Stimulated activated CD4-positive, alpha-beta T cell treated with anti-CD3 and anti-CD28 coated beads, TNF-alpha, amount 100 ng/mL, for 24 hours (primary cell): ENCODE measurements at regions not wholly inside any gene's neighbourhood (a gene's known extent, or its start where the extent isn't known, plus 50 kb on each side); places are given as distances from the start of the nearest gene placed in this dataset.

Experiments
- DNase-seq, 3 experiments: peaks; one replicate each; pipeline ENCODE4 v3.0.0-alpha.2; 2020; ENCODE audit warnings: low read depth in 3 of 3

DNA sequence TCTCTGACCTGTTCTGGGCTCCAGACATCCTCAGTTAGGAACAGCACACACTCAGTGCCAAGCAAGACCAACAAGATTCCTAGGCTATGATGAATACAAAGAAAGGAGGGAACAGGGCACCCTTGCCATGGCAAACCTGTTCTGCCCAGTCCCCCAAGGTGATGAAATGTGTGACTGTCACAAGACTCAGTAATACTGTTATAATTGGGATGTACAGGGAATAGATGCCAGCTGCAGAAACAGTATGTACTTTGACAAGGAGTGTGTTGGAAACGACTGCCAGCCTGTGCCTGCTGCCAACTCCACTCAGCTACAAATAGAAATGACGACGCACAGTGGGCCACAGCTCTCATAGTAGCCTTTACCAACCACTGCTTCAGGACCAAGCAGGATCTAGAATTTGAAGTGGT is 453.0 kb downstream of the EFNA5 start:
- no peak for DNase-seq

DNA sequence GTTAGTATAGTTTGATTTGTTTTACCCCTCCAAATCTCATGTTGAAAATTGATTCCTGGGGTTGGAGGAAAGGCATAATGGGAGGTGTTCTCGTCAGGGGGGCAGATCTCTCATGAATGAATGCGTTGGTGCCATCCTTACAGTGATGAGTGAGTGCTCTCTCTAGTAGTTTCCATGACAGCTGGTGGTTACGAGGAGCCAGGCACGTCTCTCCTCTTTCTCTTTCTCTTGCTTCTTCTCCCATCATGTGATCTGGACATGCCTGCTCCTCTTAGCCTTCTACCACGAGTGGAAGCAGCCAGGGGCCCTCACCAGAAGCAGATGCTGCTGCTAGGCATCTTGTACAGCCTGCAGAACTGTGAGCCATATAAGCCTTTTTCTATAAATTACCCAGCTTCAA is 454.1 kb downstream of the EFNA5 start:
- DNase-seq: no peak

DNA sequence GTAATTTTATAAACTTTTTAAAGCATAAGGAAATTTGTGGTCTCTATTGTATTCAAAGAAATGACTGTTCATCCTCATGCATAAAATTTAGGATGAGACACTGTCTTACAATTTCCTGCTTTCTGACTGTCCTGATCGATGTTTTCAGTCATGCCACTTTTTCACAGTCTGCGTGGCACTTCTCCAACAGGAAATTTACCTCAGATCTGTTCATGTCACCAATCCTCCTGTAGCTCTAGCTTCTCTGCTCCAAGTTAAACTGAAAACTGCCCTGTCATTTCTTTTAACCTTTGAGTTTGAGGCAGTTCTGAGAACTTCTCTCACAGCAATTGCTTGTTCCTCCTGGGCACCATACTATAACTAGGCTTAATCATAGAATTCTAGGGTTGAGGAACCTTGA is 455.1 kb downstream of the EFNA5 start:
- DNase-seq: no peak

DNA sequence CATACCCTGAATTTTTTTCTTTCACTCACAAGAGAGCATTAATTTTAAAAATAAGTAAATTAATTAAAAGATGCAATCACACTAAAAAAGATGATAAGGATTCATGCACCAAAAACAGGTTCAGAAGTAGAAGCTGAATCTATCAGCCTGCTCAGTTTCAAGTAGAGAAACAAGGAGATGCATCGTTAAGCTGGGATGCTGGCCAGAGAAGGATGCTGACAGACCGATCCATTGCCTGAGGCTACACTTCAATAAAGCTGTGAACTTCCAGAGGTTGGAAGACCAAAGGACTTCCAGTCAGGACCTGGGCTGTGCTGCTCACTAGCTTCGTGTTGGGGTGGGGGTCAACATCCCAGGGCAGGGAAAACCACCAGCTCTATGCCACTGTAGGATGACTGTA is 457.7 kb downstream of the EFNA5 start:
- no peak for DNase-seq

DNA sequence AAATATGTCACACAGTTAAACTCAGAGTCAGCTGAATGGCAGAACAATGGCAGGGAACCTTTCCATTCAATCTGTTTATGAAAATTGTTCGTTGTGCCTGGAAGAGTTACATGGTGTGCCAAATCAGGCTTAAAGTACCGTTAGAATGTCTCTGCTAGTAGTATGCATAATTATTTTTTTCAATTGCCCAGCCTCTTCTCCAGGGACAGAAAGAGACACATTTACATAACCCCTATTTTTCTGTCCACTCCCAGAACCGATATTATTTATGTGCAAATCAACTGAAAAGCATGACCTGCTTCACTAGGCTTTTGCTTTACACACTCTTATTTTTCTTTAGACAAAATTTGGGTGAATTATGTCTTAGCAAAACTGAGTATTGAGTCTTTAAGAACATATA is 459.1 kb downstream of the EFNA5 start:
- DNase-seq: no peak

DNA sequence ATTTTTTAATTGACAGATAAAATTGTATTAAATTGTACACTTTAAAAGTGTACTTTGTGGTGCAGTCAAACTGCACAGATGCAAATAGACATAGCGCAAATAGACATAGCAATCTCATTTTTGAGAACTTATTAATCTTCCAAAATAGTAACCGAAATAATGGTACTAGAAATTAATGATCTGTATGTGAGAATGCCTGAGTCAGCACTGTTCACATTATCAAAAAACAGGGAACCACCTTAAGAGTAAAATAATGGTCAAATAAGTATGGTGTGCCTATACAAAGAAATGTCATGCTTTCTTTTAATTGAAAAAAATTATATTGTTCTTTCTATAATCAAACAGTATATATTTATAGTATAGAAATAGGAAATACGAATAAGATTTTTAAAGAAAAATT is 461.9 kb downstream of the EFNA5 start:
- no peak for DNase-seq

DNA sequence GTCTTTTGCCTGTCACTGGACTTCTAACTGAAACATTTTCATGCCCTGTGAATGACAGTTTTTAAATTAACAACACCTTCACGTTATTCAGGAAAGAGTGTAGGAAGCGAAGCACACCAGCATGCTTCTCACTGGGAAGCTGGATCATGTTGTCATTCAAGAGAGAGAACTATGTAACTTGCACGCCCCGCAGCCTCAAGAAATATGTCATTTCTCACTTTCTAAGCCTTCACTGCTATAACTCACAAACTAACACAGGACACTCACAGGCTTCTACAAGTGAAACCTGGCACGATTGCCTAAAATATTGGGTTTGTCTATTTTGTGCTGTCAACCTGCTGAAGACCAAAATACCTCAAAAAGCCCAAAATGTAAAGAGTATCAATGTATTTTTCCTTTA is 466.3 kb downstream of the EFNA5 start:
- DNase-seq: no peak

DNA sequence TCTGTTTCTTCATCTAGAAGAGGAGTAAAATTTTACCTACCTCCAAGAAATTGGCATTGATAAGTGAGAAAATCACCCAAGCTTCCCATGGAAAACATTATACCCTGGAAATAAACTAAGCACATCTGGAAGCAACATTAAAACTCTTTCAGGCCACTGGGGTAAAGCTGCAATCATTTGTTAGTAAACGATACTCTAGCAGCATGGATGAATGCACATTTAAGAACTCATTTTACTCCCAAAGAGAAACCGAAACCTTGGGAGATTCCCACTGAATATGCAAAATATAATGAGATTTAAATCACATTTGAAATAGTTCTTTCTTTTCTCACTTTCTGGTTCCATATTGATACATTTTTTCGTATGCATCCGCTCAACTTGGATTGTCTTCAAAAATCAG is 467.5 kb downstream of the EFNA5 start:
- DNase-seq: no peak

DNA sequence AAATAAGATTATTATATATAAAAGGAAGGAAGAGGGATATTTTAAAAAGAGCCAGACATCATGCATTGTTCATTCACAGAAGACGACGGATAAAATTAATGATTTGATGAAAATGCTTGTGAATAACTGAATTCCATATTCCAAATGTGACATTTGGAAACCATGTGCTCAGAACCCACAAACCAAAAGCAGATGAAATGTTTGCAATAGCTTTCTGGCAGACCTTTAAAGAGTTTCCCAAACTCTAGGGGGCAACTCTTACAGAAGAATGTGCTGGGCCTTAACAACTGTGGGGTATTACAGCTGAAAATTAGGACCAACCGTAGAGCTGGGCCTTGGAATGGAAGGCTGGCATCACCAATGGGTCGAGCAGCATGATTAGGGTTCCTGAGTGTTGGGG is 471.0 kb downstream of the EFNA5 start:
- no peak for DNase-seq

DNA sequence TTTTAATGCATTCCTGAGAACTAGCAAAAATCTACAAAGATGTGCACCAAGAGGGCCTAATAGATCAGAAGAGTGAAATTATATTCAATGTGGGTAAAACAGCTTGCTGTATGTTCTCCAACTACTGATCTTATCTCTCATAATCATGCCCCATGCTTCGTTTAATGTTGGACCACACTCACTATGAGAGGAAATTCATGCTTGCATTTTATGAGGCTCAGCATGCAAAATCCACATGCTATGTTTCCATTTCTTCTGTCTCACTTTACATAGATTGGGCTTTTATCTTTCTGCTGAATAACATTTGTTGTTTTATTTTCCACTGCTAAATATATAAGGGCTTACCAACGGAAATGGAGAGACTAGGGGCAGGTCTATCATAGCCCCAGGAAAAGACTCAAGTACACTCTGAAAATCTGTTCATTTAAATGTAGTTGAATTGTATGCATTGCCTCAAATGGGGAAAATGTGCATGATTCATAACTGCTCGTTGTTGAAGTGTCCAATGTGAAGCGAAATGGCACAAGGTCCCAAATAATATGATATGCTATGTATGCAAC is 474.2 kb downstream of the EFNA5 start:
- no peak for DNase-seq

DNA sequence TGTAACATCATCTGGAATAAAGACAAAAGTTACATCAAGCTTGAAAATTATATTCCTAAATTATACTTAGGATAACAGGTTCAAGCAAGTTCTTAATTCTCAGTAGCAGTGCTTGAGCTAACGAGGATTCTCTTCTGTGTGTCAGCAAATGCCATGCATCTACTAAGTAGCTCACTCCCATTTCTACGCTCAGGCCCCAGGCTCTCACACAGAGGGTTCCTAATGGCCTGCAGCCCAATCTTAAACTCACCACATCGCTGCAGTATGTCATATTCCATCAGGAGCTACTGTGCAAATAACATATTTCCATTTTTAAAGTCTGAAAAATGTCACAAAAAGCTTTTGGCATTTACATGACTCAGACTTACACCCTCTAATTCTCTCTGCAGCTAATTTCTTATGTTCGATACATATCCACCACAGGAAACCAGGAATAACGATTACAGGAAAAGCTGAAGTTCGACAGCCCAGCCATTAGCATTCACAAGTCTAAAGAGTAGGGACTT is 474.8 kb downstream of the EFNA5 start:
- no peak for DNase-seq

DNA sequence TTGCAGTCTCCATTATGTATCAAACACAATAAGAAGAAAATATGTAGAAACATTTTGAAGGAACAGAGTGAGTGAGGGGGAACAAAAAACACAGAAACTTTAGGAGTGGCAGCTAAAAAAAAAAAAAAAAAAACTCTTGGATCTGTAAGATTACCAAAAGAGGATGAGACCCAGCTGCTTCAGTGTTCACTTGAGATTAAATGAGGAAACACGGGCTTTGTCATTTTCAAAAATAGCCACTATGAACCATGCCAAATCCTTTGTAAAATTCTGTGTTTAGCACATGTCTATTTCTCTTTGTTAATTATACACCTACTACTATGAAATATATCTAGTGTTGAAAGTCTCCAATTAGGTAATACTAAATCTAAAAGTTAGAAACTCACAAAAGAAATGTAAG is 485.9 kb downstream of the EFNA5 start:
- no peak for DNase-seq

DNA sequence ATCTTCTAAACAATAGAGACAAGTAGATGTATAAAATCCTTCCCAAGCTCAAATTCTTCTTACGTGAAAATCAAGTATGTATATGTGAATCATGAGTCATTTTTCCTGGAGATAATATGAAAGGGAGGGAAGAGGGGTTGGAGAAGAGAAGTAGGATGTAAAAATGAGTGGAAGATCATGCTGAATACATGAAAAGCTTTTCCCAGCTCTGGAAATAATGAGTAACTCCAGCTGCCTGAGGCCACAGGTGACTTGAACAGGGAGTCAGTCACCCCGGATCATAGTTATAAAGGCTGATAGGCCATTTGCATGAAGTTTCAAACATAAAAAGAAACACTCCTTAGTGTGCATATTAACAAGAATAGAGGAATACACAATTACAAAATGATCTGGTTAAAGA is 486.7 kb downstream of the EFNA5 start:
- no peak for DNase-seq

DNA sequence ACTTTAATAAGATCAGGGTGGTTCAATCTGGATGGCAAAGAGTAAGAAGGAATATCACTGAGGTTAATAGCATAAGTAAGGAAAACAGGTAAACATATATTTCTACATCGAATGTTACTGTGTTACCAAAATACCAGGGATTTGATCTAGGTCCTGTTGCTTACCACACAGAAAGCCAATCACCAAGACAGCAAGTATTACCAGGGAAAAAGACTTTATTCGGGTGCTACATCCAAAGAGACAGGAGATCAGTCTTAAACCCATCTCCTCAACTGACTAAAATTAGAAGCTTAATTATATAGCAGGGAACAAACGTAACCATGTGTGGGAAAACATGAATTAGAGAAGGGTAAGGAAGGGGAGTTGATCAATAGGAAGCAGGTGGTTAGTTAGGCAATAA is 500.1 kb downstream of the EFNA5 start:
- no peak for DNase-seq

DNA sequence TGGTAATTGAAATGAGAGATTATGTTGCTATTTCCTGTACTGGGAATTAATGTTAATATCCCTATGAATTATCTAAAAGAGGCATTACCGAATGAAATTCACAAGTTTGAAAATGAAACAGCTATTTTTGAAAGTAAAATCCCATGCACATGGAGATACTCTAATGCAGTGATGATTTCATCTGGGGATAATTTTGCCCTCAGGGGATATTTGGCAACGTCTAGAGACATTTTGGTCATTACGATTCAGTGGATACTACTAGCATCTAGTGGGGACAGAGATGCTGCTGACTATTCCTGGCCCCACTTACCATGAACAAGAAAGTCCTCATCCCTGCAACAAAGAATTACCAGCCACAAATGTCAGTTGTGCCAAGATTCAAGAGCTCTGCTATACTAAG is 500.9 kb downstream of the EFNA5 start:
- no peak for DNase-seq

DNA sequence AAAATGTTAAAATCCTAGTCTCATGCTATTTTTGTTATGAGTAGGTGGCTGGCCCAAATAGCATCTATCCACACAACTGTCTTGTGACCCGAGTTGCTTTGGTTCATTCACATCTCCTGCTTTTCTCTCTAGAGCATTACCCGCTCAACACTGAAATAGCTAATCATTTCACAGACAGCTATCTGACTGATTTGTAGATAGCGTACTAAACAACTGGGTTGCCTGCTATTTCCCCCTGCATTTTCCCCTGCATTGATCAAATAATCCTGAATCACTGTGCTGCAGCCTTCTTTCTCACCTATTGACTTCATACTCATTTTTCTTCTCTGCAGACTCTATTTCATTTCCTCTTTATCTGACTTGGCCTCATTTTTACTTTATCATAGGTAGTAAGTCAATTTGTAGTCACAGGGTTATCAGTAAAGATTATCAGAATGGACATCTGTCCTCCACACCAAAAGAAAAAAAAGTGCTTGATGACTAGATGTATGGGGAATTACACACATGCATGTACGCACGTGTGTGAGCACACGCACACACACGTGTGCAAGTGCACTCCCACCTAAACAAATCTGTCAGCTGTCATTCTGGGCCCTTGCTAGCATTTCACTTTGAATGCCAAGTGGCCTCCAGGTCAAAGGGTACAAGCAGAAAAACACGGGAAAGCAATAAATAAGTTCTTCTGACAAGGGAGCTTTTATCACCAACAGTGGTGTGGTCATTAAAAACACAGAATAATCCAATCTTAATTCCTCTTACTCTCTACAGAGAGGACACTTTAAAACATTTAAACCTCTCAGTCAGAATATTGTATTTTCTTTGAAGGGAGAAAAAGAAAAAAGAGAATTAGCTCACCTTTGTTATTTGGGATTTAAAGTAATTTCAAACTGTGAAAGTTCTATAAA is 501.6 kb downstream of the EFNA5 start:
- DNase-seq: no peak

DNA sequence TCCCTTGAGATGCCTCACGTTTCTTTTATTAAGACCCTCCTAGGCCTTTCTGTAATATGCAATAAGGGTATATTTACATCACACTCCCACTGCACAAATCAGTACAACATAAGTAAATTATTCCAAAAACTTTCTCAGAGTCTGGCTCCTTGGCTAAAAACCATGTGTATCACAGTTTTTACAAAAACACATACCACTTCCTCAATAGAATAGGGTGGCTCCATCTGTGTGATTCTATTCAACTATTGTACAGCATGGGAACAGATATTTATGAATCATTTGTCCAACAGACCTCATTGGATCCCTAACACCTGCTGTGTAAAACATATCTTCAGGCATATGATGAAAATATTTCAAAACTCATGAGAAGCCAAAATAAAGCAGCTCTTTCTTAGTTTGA is 502.7 kb downstream of the EFNA5 start:
- DNase-seq: no peak

DNA sequence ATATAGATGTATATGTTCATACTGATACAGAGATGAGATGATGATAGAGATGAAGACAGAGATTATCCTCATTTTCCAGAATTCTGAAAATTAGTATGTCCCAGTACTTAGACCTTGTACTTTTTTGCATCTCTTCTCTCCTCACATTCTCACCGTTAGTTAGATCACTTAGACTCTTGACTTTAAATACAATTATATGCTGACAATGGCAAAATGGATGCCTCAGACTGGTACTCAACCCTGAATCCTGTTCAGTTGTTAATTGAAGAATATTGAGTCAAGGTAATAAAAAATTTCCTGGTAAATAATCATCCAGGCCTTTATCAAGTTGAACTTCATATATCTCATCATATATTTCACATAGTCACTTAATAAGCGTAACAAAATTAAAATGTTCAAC is 505.4 kb downstream of the EFNA5 start:
- DNase-seq: no peak

DNA sequence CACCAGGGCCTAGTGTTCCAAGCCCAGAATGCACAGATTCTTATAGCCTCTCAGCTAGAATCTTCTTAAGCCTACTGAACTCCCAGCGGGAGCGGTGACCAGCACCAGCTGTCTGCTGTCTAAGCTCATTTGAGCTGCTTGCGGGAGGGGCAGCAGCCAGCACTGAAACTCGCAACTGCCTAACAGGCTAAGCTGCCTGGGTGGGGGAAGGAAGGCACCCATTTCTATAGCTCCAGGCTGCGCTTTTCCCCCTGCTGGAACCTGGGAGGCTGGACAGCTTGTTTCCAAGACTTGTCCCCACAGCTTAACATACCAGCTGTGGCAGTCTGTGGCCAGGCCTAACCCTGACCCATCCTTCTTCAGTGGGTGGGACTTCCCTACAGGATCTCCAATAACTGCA is 512.9 kb downstream of the EFNA5 start:
- no peak for DNase-seq

DNA sequence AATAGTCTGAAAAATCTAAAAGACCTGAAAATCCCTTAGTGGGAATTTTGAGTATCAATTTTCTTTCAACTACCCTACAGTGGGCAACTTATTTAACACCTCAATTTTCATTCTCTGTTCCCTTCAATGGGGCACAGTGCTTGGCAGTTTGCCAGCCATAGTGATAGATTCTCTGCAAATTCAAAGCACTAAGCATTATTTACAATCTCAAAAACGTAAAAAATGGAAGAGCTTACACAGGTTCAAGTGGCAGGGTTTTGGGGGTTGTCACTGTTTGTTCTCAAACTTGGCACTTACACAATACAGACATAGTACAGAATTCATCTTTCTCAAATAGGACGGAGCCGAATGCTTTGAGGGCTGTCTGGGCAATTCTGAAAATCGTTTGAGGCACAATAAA is 515.0 kb downstream of the EFNA5 start:
- DNase-seq: no peak

DNA sequence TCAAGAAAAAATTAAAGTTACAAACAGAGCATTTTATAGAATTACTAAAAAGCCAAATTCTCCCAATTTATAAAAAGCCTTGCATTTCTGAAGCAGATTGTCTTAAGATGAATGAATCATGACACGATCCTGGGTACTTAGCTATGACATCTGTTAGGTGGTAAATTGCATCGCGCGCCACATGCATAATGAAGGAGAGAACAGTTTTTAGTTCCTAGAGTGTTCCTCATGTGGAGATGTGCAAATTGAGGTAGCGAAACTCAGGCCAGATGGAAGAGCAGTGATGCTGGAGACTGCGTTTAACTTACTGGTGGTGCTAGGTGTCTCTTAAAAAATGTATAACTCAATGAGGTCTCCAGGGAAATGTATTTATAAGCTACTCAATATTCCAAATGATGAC is 516.1 kb downstream of the EFNA5 start:
- no peak for DNase-seq

DNA sequence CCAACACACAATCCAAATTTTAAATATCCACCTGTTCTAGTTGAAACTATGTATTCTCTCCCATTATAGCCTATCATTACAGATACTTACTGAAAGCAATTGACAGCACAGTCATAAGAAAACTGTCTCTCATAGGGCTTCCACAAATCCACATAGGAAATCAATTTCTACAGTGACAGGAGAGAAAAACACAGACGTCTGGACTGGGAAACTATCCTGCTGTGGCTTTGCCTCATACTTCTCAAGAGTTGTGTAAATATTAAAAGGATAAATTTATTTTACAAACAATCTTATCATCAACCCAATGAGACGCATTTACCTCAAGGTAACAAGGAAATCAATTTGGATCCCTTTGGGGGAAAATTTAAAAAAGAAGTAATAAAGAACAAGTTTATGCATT is 517.5 kb downstream of the EFNA5 start:
- DNase-seq: no peak

DNA sequence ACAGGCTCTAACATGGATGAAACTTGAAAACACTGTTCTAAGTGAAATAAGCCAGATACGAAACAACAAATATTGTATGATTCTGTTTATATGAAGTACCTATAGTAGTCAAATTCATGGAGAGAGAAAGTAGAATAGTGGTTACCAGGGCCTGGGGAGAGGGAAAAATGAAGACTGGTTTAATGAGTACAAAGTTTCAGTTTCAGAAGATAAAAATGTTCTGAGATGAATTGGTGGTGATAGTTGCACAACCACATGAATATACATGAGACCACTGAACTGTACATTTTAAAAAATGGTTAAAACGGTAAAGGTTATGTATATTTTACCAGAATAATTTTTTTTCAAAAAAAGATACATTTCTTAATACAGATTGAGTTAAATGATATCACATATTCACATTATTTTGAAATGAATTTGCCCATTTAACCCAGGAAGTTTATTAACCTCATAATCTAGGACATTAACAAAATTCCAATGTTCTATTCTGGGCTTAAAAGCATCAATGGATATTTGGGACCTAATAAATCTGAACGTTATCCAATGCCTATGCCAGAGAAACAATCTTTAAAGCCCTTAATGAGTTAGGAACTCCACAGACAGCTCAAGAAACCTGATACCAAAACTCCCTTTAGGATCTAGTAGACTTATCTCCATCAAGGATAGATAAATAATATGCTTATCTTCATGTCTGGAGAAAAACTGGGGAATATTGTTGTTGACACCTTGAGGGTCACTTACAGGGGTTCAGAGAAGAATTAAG is 521.3 kb downstream of the EFNA5 start:
- DNase-seq: no peak
